ENCODE measurements at regions not wholly inside any gene's neighbourhood (a gene's known extent, or its start where the extent isn't known, plus 50 kb on each side); places are given as distances from the start of the nearest gene placed in this dataset.

- no peak for TF ChIP-seq SPI1 (IDR thresholded peaks at IDR 0.05; ENCODE audit: borderline replicate concordance, low read depth)
- TF ChIP-seq, protein P1, sequence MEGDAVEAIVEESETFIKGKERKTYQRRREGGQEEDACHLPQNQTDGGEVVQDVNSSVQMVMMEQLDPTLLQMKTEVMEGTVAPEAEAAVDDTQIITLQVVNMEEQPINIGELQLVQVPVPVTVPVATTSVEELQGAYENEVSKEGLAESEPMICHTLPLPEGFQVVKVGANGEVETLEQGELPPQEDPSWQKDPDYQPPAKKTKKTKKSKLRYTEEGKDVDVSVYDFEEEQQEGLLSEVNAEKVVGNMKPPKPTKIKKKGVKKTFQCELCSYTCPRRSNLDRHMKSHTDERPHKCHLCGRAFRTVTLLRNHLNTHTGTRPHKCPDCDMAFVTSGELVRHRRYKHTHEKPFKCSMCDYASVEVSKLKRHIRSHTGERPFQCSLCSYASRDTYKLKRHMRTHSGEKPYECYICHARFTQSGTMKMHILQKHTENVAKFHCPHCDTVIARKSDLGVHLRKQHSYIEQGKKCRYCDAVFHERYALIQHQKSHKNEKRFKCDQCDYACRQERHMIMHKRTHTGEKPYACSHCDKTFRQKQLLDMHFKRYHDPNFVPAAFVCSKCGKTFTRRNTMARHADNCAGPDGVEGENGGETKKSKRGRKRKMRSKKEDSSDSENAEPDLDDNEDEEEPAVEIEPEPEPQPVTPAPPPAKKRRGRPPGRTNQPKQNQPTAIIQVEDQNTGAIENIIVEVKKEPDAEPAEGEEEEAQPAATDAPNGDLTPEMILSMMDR (IDR thresholded peaks at IDR 0.05; ENCODE audit: insufficient read depth, low read length) = no peak
- TF ChIP-seq POLR2AphosphoS5 (IDR thresholded peaks at IDR 0.05; ENCODE audit: low read depth) = no peak
- no peak for TF ChIP-seq GABPA (IDR thresholded peaks at IDR 0.05; ENCODE audit: low read depth)
- TF ChIP-seq REST (IDR thresholded peaks at IDR 0.05; ENCODE audit: insufficient replicate concordance, low read depth) = no peak
- Histone ChIP-seq H3K27ac (replicated peaks) (no peak overlapping the region), H3K27me3 (ENCODE audit: insufficient read depth, poor library complexity, severe bottlenecking) (no peaks in the 10 kb centered on the region), H3K4me3 (replicated peaks; ENCODE audit: insufficient read depth, low read length) (no peak overlapping the region)
- DNase-seq (ENCODE audit: low read depth in 1 of 2, low spot score in 1 of 2) = no peak
These were observed 729.7 kb downstream of the BRD1 start for GRCh38 chr22:49097966-49098365.

GRCh38 chr22:49097171-49097925 lies 730.3 kb downstream of the BRD1 start:
- TF ChIP-seq POLR2AphosphoS5 (IDR thresholded peaks at IDR 0.05; ENCODE audit: low read depth) (no peak), SPI1 (IDR thresholded peaks at IDR 0.05; ENCODE audit: borderline replicate concordance, low read depth) (no peak), REST (IDR thresholded peaks at IDR 0.05; ENCODE audit: insufficient replicate concordance, low read depth) (no peak), GABPA (IDR thresholded peaks at IDR 0.05; ENCODE audit: low read depth) (no peak)
- TF ChIP-seq, protein P1 (IDR thresholded peaks at IDR 0.05; ENCODE audit: insufficient read depth, low read length) = no peak
- no peak for DNase-seq (ENCODE audit: low read depth in 1 of 2, low spot score in 1 of 2)
- H3K4me3 ChIP-seq (replicated peaks; ENCODE audit: insufficient read depth, low read length) = no peak overlapping the region
- no peaks in the 10 kb centered on the region for H3K27me3 ChIP-seq (ENCODE audit: insufficient read depth, poor library complexity, severe bottlenecking)
- no peak overlapping the region for H3K27ac ChIP-seq (replicated peaks)

DNA sequence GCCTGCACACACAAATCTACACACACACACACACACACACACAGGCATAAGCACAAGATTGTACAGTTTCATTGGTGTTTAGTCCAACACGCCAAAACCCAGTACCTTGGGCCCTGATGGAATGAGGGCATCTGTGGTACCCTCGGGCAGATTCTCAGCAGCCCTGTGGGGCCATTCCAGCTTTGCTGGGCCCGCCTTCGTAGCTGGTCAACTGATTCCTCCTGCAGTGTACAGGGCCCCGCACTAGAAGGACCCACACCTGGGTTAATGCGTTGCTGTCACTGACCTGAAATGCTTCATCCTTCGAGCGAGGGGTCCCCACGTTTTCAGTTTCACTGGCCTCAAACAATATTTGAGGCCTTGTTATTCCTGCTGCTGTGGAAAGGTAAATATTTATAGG lies 731.2 kb downstream of the BRD1 start:
- DNase-seq (ENCODE audit: low read depth in 1 of 2, low spot score in 1 of 2) = no peak
- H3K27me3 ChIP-seq (ENCODE audit: insufficient read depth, poor library complexity, severe bottlenecking) = no peaks in the 10 kb centered on the region
- H3K27ac ChIP-seq (replicated peaks) = no peak overlapping the region
- no peak overlapping the region for H3K4me3 ChIP-seq (replicated peaks; ENCODE audit: insufficient read depth, low read length)
- TF ChIP-seq REST (IDR thresholded peaks at IDR 0.05; ENCODE audit: insufficient replicate concordance, low read depth) (no peak), SPI1 (IDR thresholded peaks at IDR 0.05; ENCODE audit: borderline replicate concordance, low read depth) (no peak), GABPA (IDR thresholded peaks at IDR 0.05; ENCODE audit: low read depth) (no peak), POLR2AphosphoS5 (IDR thresholded peaks at IDR 0.05; ENCODE audit: low read depth) (no peak)
- TF ChIP-seq, protein P1 (IDR thresholded peaks at IDR 0.05; ENCODE audit: insufficient read depth, low read length) = no peak

Measured in HL-60 (cell line).